Activated B cell treated with CpG ODN at 0.5 μM for 24 hours (primary cell): ENCODE measurements at regions not wholly inside any gene's neighbourhood (a gene's known extent, or its start where the extent isn't known, plus 50 kb on each side); places are given as distances from the start of the nearest gene placed in this dataset.

Experiments used
- ATAC-seq: fragments of 200-7000 bp; cut with Tn5 transposase; one replicate; pipeline ENCODE4 v1.10.0; 2021; ENCODE audit warnings: low read depth, mild to moderate bottlenecking, moderate library complexity
- CTCF ChIA-PET: fragments of 350-600 bp; sonication (Branson Sonifier 250); formaldehyde crosslinking; loops from one replicate; lab custom pipeline; 2021; ENCODE audit warnings: antibody characterized with exemption; lab: Charles Lee
- POLR2A ChIA-PET: fragments of 350-600 bp; sonication (Branson Sonifier 250); formaldehyde crosslinking; loops from one replicate; lab custom pipeline; 2021; ENCODE audit warnings: antibody characterized with exemption; lab: Charles Lee
- DNase-seq: peaks from one replicate; pipeline ENCODE4 v3.0.0; 2022
- H3K27ac Mint-ChIP-seq: one replicate; pipeline ENCODE4 v1.8.0; 2020; ENCODE audit warnings: mixed read lengths
- H3K27me3 Mint-ChIP-seq: one replicate; pipeline ENCODE4 v1.8.0; 2021; ENCODE audit warnings: mixed read lengths
- H3K36me3 Mint-ChIP-seq: one replicate; pipeline ENCODE4 v1.8.0; 2021; ENCODE audit warnings: low read depth, mixed read lengths
- H3K4me1 Mint-ChIP-seq: one replicate; pipeline ENCODE4 v1.8.0; 2021; ENCODE audit warnings: mixed read lengths
- H3K4me3 Mint-ChIP-seq: one replicate; pipeline ENCODE4 v1.8.0; 2020; ENCODE audit warnings: mild to moderate bottlenecking, mixed read lengths
- H3K9me3 Mint-ChIP-seq: one replicate; pipeline ENCODE4 v1.8.0; 2020; ENCODE audit warnings: mixed read lengths
- intact Hi-C: fragments of 100-400 bp; cut with micrococcal nuclease; formaldehyde crosslinking; loops from one replicate; pipeline ENCODE4 v1.15.1; 2024
- TF ChIP-seq, protein P1 (sequence below): fragments of 200-600 bp; IDR thresholded peaks from one replicate; pipeline ENCODE4 v1.8.0; 2022; ENCODE audit warnings: antibody characterized with exemption, mild to moderate bottlenecking

DNA sequence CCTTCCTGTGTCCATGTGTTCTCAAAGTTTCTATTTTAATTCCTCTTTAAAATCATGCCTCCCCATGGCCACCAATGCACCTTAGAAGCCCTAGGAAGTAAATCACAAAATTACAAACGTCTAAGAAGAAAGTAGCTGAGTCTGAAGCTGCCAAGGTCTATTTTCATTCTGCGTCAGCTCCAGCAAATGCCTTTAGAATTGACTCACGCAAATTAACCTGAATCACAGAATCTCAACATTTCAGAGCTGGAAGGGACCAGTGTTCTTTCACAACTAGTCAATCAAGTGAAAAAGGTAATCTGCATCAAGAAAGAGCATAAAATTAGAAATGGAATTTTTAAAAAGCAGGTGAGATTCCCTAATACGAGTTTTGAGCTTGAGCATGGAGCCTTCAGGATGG is 1017.6 kb downstream of the SORCS3 start:
- no peak overlapping the region for H3K27ac Mint-ChIP-seq
- no peaks in the 10 kb centered on the region for H3K36me3 Mint-ChIP-seq
- H3K4me3 Mint-ChIP-seq, result no peak overlapping the region
- H3K9me3 Mint-ChIP-seq, result peaks cover 2% of the 10 kb centered on the region
- intact Hi-C loops, result no loop called here
- CTCF ChIA-PET, result no interaction called here
- DNase-seq (no peak), ATAC-seq (no peak)
- TF ChIP-seq, protein P1, sequence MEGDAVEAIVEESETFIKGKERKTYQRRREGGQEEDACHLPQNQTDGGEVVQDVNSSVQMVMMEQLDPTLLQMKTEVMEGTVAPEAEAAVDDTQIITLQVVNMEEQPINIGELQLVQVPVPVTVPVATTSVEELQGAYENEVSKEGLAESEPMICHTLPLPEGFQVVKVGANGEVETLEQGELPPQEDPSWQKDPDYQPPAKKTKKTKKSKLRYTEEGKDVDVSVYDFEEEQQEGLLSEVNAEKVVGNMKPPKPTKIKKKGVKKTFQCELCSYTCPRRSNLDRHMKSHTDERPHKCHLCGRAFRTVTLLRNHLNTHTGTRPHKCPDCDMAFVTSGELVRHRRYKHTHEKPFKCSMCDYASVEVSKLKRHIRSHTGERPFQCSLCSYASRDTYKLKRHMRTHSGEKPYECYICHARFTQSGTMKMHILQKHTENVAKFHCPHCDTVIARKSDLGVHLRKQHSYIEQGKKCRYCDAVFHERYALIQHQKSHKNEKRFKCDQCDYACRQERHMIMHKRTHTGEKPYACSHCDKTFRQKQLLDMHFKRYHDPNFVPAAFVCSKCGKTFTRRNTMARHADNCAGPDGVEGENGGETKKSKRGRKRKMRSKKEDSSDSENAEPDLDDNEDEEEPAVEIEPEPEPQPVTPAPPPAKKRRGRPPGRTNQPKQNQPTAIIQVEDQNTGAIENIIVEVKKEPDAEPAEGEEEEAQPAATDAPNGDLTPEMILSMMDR, result no peak
- no peaks in the 10 kb centered on the region for H3K4me1 Mint-ChIP-seq
- H3K27me3 Mint-ChIP-seq, result no peaks in the 10 kb centered on the region
- POLR2A ChIA-PET, result no interaction called here

DNA sequence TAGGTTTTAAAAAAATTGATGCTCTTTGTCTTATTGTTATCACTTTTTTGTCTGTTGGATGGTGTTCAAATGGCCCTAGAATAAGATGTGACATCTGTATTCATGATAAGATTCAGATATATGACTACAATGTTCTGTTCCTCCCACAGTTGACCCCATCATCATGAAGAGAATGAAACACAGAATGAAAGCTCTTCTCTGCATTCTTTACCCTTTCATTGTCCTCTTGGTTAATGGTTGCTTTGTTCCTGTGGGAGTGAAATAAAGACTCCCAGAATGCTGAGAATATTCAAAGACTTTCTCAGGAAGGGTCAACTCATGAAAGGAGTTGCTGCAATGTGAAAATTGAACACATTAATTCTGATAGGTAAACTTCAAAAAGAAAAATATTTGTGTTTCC is 1015.8 kb downstream of the SORCS3 start:
- H3K36me3 Mint-ChIP-seq, result no peaks in the 10 kb centered on the region
- ChIA-PET CTCF (no interaction called here), POLR2A (no interaction called here)
- H3K4me1 Mint-ChIP-seq, result no peaks in the 10 kb centered on the region
- no peak overlapping the region for H3K27ac Mint-ChIP-seq
- no peak overlapping the region for H3K4me3 Mint-ChIP-seq
- TF ChIP-seq, protein P1, result no peak
- ATAC-seq (no peak), DNase-seq (no peak)
- intact Hi-C loops, result no loop called here
- H3K27me3 Mint-ChIP-seq, result no peaks in the 10 kb centered on the region
- no peaks in the 10 kb centered on the region for H3K9me3 Mint-ChIP-seq

- H3K27ac Mint-ChIP-seq, result no peak overlapping the region
- ChIA-PET CTCF (no interaction called here), POLR2A (no interaction called here)
- intact Hi-C loops, result no loop called here
- H3K36me3 Mint-ChIP-seq, result no peaks in the 10 kb centered on the region
- no peaks in the 10 kb centered on the region for H3K27me3 Mint-ChIP-seq
- H3K9me3 Mint-ChIP-seq, result no peaks in the 10 kb centered on the region
- TF ChIP-seq, protein P1, result no peak
- no peak overlapping the region for H3K4me3 Mint-ChIP-seq
- ATAC-seq, result no peak
- no peaks in the 10 kb centered on the region for H3K4me1 Mint-ChIP-seq
- DNase-seq, result no peak
Observed at GRCh38 chr10:105650306-105650705, 1009.2 kb downstream of the SORCS3 start.

GRCh38 chr10:105647354-105647753 is 1006.3 kb downstream of the SORCS3 start:
- H3K36me3 Mint-ChIP-seq, result no peaks in the 10 kb centered on the region
- H3K4me1 Mint-ChIP-seq, result no peaks in the 10 kb centered on the region
- ATAC-seq (no peak), DNase-seq (no peak)
- POLR2A ChIA-PET, result no interaction called here
- CTCF ChIA-PET, result no interaction called here
- TF ChIP-seq, protein P1, result no peak
- no peaks in the 10 kb centered on the region for H3K27me3 Mint-ChIP-seq
- intact Hi-C loops, result no loop called here
- H3K9me3 Mint-ChIP-seq, result peaks cover 2% of the 10 kb centered on the region
- no peak overlapping the region for H3K27ac Mint-ChIP-seq
- no peak overlapping the region for H3K4me3 Mint-ChIP-seq

DNA sequence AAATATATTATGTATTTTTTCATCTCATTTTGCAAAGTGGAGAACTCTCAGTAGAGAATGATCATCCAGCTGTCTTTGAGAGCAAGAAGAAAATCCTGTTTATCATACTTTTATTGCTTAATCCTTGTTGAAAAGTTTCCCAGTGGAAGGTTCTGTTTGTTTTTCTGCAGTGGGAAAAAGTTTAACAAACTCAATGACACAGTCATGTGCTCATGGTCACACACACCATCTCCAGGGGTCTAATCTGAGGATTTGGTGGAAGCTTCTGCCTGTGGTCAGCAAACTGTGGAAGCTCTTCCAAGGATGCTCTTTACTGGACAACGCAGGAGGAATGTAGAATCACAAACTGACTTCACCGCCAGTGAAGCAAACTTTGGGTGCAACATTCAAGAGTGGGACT is 1003.9 kb downstream of the SORCS3 start:
- ATAC-seq (no peak), DNase-seq (no peak)
- intact Hi-C loops, result no loop called here
- Mint-ChIP-seq H3K9me3 (peaks cover 2% of the 10 kb centered on the region), H3K4me3 (no peak overlapping the region), H3K27me3 (no peaks in the 10 kb centered on the region), H3K4me1 (no peaks in the 10 kb centered on the region), H3K27ac (no peak overlapping the region), H3K36me3 (no peaks in the 10 kb centered on the region)
- TF ChIP-seq, protein P1, result no peak
- ChIA-PET POLR2A (no interaction called here), CTCF (no interaction called here)
